ENCODE measurements at regions not wholly inside any gene's neighbourhood (a gene's known extent, or its start where the extent isn't known, plus 50 kb on each side); places are given as distances from the start of the nearest gene placed in this dataset.

GRCh38 chr5:2219149-2219776, 336.5 kb upstream of the IRX4 start:
- H3K9me3 ChIP-seq (replicated peaks): no peaks in the 10 kb centered on the region
- TF ChIP-seq CTCF (IDR thresholded peaks at IDR 0.05; ENCODE audit: borderline replicate concordance): no peak
- no peak overlapping the region for H3K27ac ChIP-seq (replicated peaks)
- H3K27me3 ChIP-seq (ENCODE audit: low read depth): peaks cover 41% of the 10 kb centered on the region
- H3K36me3 ChIP-seq: no peaks in the 10 kb centered on the region
- intact Hi-C loops (cut with micrococcal nuclease): no loop called here
- no peak for DNase-seq
- no peaks in the 10 kb centered on the region for H3K4me1 ChIP-seq
- no peak overlapping the region for H3K4me3 ChIP-seq

GRCh38 chr5:2217219-2217618, 334.5 kb upstream of the IRX4 start:
- TF ChIP-seq CTCF (IDR thresholded peaks at IDR 0.05; ENCODE audit: borderline replicate concordance): no peak
- Histone ChIP-seq H3K9me3 (replicated peaks) (no peaks in the 10 kb centered on the region), H3K36me3 (no peaks in the 10 kb centered on the region), H3K4me3 (no peak overlapping the region), H3K27me3 (ENCODE audit: low read depth) (peaks cover 51% of the 10 kb centered on the region), H3K4me1 (no peaks in the 10 kb centered on the region), H3K27ac (replicated peaks) (no peak overlapping the region)
- DNase-seq: no peak
- intact Hi-C loops (cut with micrococcal nuclease): no loop called here

DNA sequence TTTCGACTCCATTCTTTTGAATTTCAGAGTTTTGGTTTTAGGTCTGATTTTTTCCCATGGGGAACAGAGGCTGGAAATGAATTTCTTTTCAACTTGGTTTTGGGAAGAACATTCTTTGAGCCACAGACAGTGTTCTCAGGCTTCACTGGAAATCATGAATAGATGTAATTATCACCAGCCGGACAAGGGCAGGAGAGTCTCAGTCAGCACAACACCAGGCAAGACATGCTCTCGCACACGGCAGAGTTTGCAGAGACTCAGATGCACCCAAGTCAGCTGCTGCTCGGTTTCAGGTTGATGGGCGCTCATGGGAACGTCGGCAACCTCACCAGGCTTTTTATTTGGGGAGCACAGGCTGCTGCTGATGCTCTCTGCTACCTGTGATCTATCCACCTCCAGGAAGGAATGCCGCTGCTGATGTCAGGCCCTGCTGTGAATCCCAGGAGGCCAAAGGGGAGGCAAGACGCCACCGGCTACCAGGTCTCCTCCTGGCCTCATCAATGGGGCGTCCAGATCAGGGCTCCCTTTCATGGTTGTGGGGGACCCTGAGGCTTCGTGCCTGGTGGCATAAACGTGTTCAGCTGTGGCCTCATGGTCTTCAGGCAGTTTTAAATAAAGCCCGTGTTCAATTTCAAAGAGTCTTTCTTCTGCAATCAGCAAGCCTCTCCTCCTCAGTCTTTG, 332.3 kb upstream of the IRX4 start:
- Histone ChIP-seq H3K4me1 (no peaks in the 10 kb centered on the region), H3K27me3 (ENCODE audit: low read depth) (peaks cover 45% of the 10 kb centered on the region), H3K36me3 (no peaks in the 10 kb centered on the region), H3K4me3 (no peak overlapping the region), H3K27ac (replicated peaks) (no peak overlapping the region), H3K9me3 (replicated peaks) (no peaks in the 10 kb centered on the region)
- DNase-seq: no peak
- no peak for TF ChIP-seq CTCF (IDR thresholded peaks at IDR 0.05; ENCODE audit: borderline replicate concordance)
- intact Hi-C loops (cut with micrococcal nuclease): no loop called here

GRCh38 chr5:2213121-2213730, 330.5 kb upstream of the IRX4 start:
- Histone ChIP-seq H3K4me3 (no peak overlapping the region), H3K27ac (replicated peaks) (no peak overlapping the region), H3K9me3 (replicated peaks) (no peaks in the 10 kb centered on the region), H3K4me1 (no peaks in the 10 kb centered on the region), H3K27me3 (ENCODE audit: low read depth) (peaks cover 59% of the 10 kb centered on the region), H3K36me3 (no peaks in the 10 kb centered on the region)
- intact Hi-C loops (cut with micrococcal nuclease): no loop called here
- no peak for DNase-seq
- no peak for TF ChIP-seq CTCF (IDR thresholded peaks at IDR 0.05; ENCODE audit: borderline replicate concordance)

GRCh38 chr5:2212481-2212880, 329.8 kb upstream of the IRX4 start:
- intact Hi-C loops (cut with micrococcal nuclease): no loop called here
- no peaks in the 10 kb centered on the region for H3K9me3 ChIP-seq (replicated peaks)
- TF ChIP-seq CTCF (IDR thresholded peaks at IDR 0.05; ENCODE audit: borderline replicate concordance): no peak
- no peak for DNase-seq
- no peaks in the 10 kb centered on the region for H3K36me3 ChIP-seq
- no peak overlapping the region for H3K4me3 ChIP-seq
- no peak overlapping the region for H3K27ac ChIP-seq (replicated peaks)
- no peaks in the 10 kb centered on the region for H3K4me1 ChIP-seq
- H3K27me3 ChIP-seq (ENCODE audit: low read depth): peaks cover 67% of the 10 kb centered on the region

Measured in left ventricle myocardium inferior (tissue), 1 donor.